Activated T-cell treated with anti-CD3 and anti-CD28 coated beads for 4 hours (primary cell): ENCODE measurements at regions not wholly inside any gene's neighbourhood (a gene's known extent, or its start where the extent isn't known, plus 50 kb on each side); places are given as distances from the start of the nearest gene placed in this dataset.
"Not testable (repeated sequence)": the region's sequence is repeated elsewhere in the genome, so short reads cannot be mapped to it uniquely, and the experiment has no call there.

Experiments used
- DNase-seq: peaks from one replicate; pipeline ENCODE4 v3.0.0-alpha.2; 2020

GRCh38 chr10:57102236-57102635 is 741.2 kb upstream of the ZWINT start:
- DNase-seq: no peak

GRCh38 chr10:57098146-57098545 is 737.1 kb upstream of the ZWINT start:
- no peak for DNase-seq

- DNase-seq: no peak
These were observed 735.0 kb upstream of the ZWINT start for GRCh38 chr10:57096044-57096443.

GRCh38 chr10:57094965-57095364 is 733.9 kb upstream of the ZWINT start:
- DNase-seq: no peak

GRCh38 chr10:57094083-57094482 is 733.0 kb upstream of the ZWINT start:
- no peak for DNase-seq

- DNase-seq: no peak
These were observed 692.5 kb upstream of the ZWINT start for GRCh38 chr10:57053530-57053929.

GRCh38 chr10:57049096-57049495 is 688.0 kb upstream of the ZWINT start:
- no peak for DNase-seq

- no peak for DNase-seq
These were observed 677.5 kb upstream of the ZWINT start for GRCh38 chr10:57038531-57038930.

- no peak for DNase-seq
These were observed 674.3 kb upstream of the ZWINT start for GRCh38 chr10:57035310-57035709.

- not testable (repeated sequence) for DNase-seq
These were observed 671.2 kb upstream of the ZWINT start for GRCh38 chr10:57032301-57032700.

- DNase-seq: no peak
These were observed 670.3 kb upstream of the ZWINT start for GRCh38 chr10:57031346-57031745.

GRCh38 chr10:57026307-57026706 is 665.2 kb upstream of the ZWINT start:
- no peak for DNase-seq

- DNase-seq: no peak
These were observed 662.6 kb upstream of the ZWINT start for GRCh38 chr10:57023626-57024025.

GRCh38 chr10:57018452-57018851 is 657.4 kb upstream of the ZWINT start:
- no peak for DNase-seq

- no peak for DNase-seq
These were observed 656.4 kb upstream of the ZWINT start for GRCh38 chr10:57017356-57018037.

- DNase-seq: no peak
These were observed 654.7 kb upstream of the ZWINT start for GRCh38 chr10:57015595-57016318.

- DNase-seq: no peak
These were observed 654.1 kb upstream of the ZWINT start for GRCh38 chr10:57015187-57015586.

- no peak for DNase-seq
These were observed 653.7 kb upstream of the ZWINT start for GRCh38 chr10:57014758-57015157.

GRCh38 chr10:57008189-57008588 is 647.1 kb upstream of the ZWINT start:
- DNase-seq: no peak

- DNase-seq: no peak
These were observed 630.6 kb upstream of the ZWINT start for GRCh38 chr10:56991591-56992069.

GRCh38 chr10:56975513-56975912 is 614.5 kb upstream of the ZWINT start:
- DNase-seq: no peak

GRCh38 chr10:56973766-56974165 is 612.7 kb upstream of the ZWINT start:
- DNase-seq: no peak

GRCh38 chr10:56943221-56943755 is 582.2 kb upstream of the ZWINT start:
- no peak for DNase-seq

GRCh38 chr10:56934515-56934914 is 573.5 kb upstream of the ZWINT start:
- DNase-seq: no peak
